Erythroblast (primary cell): ENCODE measurements at regions not wholly inside any gene's neighbourhood (a gene's known extent, or its start where the extent isn't known, plus 50 kb on each side); places are given as distances from the start of the nearest gene placed in this dataset.

ENCODE experiments used
- GATA1 ChIP-seq: IDR thresholded peaks from 2 replicates; pipeline ENCODE4 v1.6.1; 2011; ENCODE audit warnings: low read depth, mild to moderate bottlenecking, control low read depth, low read length, moderate library complexity
- POLR2A ChIP-seq: IDR thresholded peaks from 2 replicates; pipeline ENCODE4 v1.6.1; 2011; ENCODE audit warnings: mild to moderate bottlenecking, low read length

GRCh38 chr1:193326296-193326695, 139.9 kb upstream of the B3GALT2 start:
- TF ChIP-seq POLR2A (no peak), GATA1 (no peak)
